ENCODE measurements at regions not wholly inside any gene's neighbourhood (a gene's known extent, or its start where the extent isn't known, plus 50 kb on each side); places are given as distances from the start of the nearest gene placed in this dataset.

DNA sequence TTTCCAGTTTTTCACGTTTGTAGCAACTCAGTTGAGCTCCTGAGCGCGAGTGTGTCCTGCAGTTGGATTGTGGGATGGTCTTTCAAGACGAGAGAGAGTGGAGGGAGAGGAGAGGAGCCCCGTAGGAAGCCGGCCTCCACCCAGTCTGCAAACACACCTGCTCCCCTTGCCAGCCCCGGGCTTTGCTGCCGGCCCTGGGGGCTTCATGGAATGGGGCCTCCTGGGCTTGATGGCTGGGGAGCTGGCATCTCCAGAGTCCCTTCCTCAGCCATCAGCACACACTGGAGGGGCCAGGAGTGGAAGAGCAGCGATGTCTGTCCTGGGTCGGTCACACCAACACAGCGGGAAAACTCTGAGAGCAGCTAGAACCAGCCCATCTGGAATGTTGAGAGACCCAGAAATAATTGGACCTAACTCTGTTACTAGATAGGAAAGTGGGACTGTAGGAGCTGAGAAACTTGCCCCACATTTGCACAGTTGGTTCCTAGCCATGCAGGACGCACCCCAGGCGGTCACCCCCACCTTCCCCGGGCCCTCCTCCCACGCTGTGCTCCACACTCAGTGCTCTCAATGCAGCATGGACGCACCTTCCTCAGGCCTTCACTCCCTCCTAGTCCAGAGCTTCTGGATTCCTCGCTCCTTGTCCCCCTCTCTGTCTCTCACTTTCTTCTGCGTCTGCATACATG lies 69.6 kb downstream of the PTGR3 start:
- TF ChIP-seq, protein P1, sequence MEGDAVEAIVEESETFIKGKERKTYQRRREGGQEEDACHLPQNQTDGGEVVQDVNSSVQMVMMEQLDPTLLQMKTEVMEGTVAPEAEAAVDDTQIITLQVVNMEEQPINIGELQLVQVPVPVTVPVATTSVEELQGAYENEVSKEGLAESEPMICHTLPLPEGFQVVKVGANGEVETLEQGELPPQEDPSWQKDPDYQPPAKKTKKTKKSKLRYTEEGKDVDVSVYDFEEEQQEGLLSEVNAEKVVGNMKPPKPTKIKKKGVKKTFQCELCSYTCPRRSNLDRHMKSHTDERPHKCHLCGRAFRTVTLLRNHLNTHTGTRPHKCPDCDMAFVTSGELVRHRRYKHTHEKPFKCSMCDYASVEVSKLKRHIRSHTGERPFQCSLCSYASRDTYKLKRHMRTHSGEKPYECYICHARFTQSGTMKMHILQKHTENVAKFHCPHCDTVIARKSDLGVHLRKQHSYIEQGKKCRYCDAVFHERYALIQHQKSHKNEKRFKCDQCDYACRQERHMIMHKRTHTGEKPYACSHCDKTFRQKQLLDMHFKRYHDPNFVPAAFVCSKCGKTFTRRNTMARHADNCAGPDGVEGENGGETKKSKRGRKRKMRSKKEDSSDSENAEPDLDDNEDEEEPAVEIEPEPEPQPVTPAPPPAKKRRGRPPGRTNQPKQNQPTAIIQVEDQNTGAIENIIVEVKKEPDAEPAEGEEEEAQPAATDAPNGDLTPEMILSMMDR (IDR thresholded peaks at IDR 0.05; ENCODE audit: low read depth, low read length) = no peak
- in situ Hi-C loops (cut with HindIII; ENCODE audit: low sequenced_read_pairs) = no loop called here
- DNase-seq (ENCODE audit: low read depth, low spot score) = no peak
- H3K4me3 ChIP-seq (ENCODE audit: low read depth, low read length) = no peak overlapping the region

DNA sequence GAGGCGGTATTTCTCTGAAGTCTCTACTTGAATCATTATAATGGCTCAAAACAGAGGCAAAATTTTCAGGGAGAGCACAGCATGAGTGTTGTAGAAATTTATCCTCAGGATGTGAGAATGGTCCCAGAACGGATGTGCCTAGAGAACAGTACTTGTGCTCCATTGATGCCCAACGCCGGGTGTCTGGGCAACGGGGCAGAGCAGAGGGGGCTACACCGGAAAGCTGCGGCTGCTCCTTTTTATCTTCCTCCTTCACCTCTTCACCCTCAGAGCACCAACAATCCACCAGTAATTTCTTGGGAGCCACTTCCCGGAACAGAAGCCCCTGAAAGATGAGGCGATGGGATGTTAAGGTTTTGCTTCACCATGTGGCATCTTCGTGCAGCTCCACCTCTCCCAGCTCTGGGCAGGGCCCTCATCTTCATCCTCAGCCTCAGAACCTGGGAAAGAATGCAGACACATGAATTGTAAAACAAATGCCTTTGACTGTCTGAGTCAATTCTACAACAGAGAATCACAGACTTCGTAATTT lies 71.5 kb downstream of the PTGR3 start:
- H3K4me3 ChIP-seq (ENCODE audit: low read depth, low read length) = no peak overlapping the region
- no peak for DNase-seq (ENCODE audit: low read depth, low spot score)
- TF ChIP-seq, protein P1 (IDR thresholded peaks at IDR 0.05; ENCODE audit: low read depth, low read length) = no peak
- in situ Hi-C loops (cut with HindIII; ENCODE audit: low sequenced_read_pairs) = no loop called here

DNA sequence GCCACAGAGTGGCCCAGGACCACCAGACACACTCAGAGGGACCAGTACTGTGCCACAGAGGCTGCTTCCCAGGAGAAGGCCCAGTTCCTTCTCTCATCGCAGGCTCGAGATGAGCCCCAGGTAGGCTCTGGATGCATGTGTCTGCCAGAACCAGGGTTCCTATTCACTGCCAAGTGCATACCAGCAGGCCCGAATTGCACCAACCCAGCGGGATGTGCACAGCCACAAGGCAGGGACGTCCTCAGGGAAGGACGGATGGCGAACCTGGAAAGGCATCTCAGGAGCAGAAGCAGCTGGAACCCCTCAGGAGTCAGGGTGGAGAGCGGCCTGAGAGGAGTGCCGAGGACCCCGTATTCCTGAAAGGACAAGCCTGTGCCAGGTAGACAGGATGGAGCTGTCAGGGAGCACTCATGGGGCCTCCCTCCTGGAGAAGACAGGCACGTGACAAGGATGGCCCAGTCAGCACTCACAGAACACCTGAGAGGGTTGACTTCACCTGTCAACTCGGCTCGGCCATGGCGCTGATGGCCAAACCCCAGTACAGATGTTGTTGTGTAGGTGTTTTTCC lies 73.7 kb downstream of the PTGR3 start:
- in situ Hi-C loops (cut with HindIII; ENCODE audit: low sequenced_read_pairs) = no loop called here
- TF ChIP-seq, protein P1 (IDR thresholded peaks at IDR 0.05; ENCODE audit: low read depth, low read length) = no peak
- no peak overlapping the region for H3K4me3 ChIP-seq (ENCODE audit: low read depth, low read length)
- DNase-seq (ENCODE audit: low read depth, low spot score) = no peak

- TF ChIP-seq, protein P1 (IDR thresholded peaks at IDR 0.05; ENCODE audit: low read depth, low read length) = no peak
- in situ Hi-C loops (cut with HindIII; ENCODE audit: low sequenced_read_pairs) = no loop called here
- no peak for DNase-seq (ENCODE audit: low read depth, low spot score)
Observed at GRCh38 chr18:75134611-75134975, 74.3 kb downstream of the PTGR3 start.

GRCh38 chr18:75133721-75134610 lies 75.0 kb downstream of the PTGR3 start:
- in situ Hi-C loops (cut with HindIII; ENCODE audit: low sequenced_read_pairs) = no loop called here
- TF ChIP-seq, protein P1 (IDR thresholded peaks at IDR 0.05; ENCODE audit: low read depth, low read length) = no peak
- DNase-seq (ENCODE audit: low read depth, low spot score) = no peak

More at GRCh38 chr18:75134611-75134975, 74.3 kb downstream of the PTGR3 start:
- H3K4me3 ChIP-seq (ENCODE audit: low read depth, low read length) = no peak overlapping the region

DNA sequence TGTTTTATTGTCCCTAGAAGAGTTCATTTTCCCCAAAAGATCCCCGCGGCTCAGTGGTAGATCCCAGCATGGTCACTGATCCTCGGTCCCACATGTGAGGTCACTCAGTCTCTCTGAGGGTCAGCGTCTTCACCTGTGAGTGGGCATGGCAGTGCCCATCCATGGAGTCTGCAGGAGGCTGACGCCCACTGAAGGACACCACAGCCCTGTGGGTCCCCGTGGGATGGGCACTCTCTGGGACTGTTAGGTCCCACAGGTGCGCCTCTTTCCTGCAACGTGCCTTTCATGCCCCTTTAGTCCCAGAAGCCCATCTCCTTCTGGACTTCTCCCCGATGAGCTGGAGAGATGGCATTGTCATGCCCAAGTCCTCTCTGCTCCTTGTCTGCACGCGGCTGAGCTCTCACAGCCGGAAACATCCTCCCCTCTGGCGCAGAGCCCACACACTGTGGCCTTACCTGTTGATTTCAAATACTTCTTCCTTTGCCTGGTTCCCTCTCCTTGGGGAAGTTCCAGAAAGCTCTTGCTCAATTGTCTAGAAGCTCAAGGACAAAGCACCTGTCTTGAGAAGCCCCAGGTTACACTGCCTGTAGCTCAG lies 75.9 kb downstream of the PTGR3 start:
- in situ Hi-C loops (cut with HindIII; ENCODE audit: low sequenced_read_pairs) = no loop called here

More at GRCh38 chr18:75133721-75134610, 75.0 kb downstream of the PTGR3 start:
- no peak overlapping the region for H3K4me3 ChIP-seq (ENCODE audit: low read depth, low read length)

More for the DNA sequence above, 75.9 kb downstream of the PTGR3 start:
- TF ChIP-seq, protein P1 (IDR thresholded peaks at IDR 0.05; ENCODE audit: low read depth, low read length) = no peak
- no peak for DNase-seq (ENCODE audit: low read depth, low spot score)
- no peak overlapping the region for H3K4me3 ChIP-seq (ENCODE audit: low read depth, low read length)
